ENCODE measurements at regions not wholly inside any gene's neighbourhood (a gene's known extent, or its start where the extent isn't known, plus 50 kb on each side); places are given as distances from the start of the nearest gene placed in this dataset.
"Not testable (repeated sequence)": the region's sequence is repeated elsewhere in the genome, so short reads cannot be mapped to it uniquely, and the experiment has no call there.

DNA sequence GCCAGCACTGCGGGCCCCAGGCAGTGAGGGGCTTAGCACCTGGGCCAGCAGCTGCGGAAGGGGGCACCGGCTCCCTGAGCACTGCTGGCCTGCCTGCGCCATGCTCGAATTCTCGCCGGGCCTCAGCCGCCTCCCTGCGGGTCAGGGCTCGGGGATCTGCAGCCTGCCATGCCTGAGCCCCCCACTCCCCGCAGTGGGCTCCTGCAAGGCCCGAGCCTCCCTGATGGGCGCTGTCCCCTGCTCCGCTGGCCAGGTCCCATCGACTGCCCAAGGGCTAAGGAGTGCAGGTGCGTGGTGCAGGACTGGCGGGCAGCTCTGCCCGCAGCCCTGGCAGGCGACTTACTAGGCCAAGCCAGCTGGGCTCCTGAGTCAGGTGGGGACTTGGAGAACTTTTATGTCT lies 133.3 kb upstream of the LMNTD1 start:
- DNase-seq, result no peak

DNA sequence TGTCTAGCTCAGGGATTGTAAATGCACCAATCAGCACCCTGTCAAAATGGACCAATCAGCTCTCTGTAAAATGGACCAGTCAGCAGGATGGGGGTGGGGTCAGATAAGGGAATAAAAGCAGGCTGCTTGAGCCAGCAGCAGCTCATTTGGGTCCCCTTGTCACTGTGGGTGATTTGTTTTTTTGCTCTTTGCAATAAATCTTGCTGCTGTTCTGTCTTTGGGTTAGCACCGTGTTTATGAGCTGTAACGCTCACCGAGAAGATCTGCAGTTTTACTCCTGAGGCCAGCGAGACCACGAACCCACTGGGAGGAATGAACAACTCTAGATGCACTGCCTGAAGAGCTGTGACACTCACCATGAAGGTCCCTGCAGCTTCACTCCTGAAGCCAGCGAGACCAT lies 134.1 kb upstream of the LMNTD1 start:
- DNase-seq, result no peak

DNA sequence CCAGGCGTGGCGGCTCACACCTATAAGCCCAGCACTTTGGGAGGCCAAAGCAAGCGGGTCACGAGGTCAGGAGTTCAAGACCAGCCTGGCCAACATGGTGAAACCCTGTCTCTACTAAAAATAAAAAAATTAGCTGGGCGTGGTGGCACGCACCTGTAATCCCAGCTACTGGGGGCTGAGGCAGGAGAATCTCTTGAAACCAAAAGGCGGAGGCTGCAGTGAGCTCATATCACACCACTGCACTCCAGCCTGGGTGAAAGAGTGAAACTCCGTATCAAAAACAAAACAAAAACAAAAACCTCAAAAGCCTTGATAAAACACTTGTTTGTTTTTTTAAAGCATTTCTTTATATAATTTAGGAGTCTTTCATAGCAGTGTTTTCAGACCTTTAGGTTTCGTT lies 135.8 kb upstream of the LMNTD1 start:
- DNase-seq, result not testable (repeated sequence)

DNA sequence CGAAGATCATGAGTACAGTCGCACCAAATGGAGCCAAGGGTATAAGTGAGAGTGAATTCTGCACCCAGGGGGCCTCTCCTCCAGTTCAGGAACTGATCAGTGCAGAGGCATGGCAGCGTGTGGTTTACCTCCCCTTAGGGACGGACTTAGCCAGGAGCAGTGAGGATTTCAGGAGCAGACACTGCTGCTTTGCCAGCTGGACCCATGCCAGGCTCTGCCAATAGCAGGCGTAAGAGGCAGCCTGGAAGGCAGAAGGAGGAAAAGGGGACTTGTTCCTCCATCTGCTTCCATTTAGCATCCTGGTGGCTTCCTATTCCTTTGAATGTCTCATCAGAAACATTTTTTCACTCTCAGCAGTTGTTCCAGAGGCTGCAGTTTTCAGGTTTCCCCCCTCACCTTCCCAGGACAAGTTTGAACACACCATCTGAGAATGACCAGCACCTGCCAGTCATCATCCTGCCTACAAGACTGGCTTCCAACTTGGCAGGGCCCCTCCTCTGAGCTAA lies 137.0 kb upstream of the LMNTD1 start:
- DNase-seq, result no peak

DNA sequence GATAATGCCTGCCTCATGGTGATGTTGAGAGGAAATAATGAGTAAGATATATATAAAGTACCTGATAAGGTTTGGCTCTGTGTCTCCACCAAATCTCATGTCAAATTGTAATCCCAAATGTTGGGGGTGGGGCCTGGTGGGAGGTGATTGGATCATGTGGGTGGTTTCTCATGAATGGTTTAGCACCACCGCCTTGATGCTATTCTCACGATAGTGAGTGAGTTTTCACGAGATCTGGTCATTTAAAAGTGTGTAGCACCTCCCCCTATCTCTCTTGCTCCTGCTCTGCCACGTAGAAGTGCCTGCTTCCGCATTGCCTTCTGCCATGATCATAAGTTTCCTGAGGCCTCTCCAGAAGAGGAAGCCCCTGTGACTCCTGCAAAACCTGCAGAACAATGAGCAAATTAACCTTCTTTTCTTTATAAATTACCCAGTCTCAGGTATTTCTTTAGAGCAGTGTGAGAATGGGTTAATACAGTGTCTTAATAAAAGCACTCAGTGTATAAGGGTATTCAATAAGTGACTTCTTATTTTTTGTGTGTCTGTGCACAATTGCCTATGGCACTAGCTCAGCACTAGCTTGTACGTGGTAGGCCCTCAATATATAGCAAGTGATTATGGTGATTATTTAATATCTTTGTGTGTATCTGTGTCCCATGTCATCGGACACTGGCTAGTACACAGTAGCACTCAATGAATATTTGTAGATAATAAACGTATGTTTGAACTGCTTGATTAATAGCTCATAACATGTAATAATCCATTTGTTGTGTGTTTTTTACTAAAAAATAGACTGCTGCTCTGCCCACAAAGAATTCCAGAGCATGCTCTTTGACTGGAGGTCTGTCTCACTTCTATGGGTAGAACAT lies 138.1 kb upstream of the LMNTD1 start:
- DNase-seq, result peak; percentile 21

DNA sequence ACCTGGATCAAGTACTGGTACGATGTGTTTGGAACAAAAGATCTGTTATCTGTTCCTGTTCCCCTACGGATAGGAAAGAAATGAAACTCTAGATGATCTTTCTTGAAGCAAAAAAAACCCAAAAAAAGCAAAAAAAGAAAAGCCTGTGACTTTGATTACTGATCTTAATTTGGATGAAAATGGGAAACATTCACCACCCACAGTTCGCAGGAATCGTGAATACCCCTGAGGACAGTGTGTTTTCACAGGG lies 138.7 kb upstream of the LMNTD1 start:
- DNase-seq, result no peak

DNA sequence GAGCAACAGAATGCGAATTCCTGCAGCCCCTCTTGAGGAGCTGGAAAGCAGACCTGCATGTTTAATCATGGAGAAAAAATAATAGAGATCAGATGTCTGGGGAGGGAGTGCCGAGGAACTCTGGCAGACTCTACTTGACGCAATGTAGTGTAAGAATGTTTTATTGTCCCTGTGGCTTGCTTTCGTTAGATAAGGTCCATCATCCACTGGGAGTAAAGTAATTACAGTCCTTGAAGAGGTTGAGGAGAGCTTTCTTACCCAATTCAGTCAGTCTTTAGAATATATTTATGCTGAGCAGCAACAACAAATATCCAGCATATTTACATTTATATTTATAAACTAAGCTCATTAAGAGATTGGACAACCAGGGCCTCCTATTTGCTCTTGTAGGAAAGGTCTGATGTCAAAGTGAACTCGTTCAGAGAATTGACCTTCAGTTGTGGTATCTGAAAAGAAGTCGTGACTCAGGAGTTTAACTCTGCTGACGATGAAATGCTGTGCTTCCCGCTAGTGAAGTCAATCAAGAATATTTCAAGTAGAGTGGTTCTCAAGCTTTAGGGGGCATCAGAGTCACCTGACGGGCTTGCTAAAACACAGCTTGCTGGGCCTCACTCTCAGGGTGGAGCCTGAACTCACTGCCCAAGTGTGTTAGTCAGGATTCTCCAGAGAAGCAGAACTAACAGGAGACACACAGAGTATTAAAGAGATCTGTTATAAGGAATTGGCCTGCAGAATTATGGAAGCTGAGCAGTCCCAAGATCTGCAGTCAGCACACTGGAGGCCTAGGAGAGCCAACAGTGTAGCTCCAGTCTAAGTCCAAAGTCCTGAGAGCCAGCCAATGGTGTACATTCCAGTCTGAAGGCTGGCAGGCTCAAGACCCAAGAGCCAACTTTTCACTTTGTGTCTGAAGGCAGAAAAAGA lies 139.3 kb upstream of the LMNTD1 start:
- no peak for DNase-seq

DNA sequence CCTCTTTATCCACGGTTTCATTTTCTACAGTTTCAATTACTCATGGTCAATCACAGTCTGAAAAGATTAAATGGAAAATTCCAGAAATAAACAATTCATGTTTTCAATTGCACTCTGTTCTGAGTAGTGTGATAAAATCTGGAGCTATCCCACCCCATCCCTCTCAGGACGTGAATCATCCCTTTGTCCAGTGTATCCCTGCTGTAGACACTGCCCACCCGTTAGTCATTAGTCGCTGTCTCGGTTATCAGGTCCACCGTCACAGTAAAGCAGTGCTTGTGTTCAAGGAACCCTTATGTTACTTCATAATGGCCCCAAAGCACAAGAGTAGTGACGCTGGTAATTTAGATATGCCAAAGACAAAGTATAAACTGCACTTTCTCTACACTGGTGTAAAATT lies 141.0 kb upstream of the LMNTD1 start:
- no peak for DNase-seq

DNA sequence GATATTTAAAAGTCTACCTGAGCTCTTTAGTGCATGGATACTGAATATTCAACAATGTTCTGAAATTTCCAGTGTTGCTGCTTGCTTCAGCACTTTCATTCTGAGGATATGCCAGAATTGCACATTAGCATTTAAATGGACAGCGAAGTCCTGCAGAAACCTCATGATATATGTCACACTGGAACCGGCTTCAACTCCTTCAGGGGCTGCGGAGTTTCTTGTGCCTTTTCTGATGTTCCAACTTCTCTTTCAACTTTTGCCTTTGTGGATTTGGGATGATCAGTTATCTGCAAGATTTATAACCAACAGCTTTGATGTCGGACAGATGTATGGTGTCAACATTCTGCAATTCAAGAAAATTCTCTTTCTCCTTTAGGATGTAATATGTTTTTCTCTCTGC lies 142.5 kb upstream of the LMNTD1 start:
- DNase-seq, result no peak

DNA sequence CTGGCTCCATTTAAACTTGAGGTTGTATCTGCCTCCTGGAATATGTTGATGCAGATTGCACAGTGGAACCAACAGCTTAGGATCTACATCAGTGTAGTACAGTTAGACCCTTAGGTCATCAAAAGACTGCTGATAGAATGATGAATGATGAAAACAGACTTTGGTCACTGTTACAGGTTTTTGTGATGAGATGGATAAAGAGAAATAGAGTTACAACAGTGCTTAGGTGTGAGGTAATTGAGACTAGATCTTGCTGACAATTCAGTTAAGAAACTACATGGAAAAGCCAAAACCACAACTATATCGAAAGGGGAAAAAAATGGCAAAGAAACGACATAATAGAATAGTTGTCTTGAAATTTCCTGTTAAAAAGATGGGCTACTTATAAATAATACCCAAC lies 145.7 kb upstream of the LMNTD1 start:
- no peak for DNase-seq

DNA sequence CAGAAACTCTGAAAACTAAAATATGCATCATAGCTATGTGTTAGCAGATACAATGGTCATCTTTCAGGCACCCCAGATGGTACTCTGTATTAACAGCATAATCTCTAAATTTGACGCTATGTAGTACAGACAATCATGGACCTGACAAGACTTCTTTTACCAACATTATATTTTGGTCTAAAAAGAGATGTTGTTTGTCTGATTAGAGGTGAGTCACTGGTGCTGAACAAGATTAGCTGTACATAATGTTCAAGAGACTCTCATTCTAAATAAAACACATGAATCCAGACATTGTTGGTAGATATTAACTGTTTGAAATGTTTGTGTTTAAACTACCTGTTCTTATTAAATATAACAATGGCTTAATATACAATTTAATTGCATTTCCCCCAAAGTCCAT lies 146.4 kb upstream of the LMNTD1 start:
- DNase-seq, result no peak

DNA sequence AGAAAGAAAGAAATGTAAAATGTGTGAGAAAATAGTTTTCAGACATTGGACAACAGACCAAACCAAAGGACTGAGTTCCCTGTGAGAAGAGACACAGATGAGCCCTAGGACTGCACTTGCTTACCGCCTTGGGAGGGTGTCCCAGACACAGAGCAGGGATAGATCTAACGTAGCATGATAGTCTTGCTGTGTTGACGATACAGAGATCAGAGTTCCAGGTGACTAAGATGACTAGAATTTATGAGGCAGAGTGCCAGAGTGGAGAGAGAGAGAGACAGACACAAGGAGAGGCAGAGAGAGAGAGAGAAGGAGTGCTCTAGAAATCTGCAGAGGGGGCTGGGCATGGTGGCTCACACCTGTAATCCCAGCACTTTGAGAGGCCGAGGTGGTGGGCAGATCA lies 148.2 kb upstream of the LMNTD1 start:
- no peak for DNase-seq

DNA sequence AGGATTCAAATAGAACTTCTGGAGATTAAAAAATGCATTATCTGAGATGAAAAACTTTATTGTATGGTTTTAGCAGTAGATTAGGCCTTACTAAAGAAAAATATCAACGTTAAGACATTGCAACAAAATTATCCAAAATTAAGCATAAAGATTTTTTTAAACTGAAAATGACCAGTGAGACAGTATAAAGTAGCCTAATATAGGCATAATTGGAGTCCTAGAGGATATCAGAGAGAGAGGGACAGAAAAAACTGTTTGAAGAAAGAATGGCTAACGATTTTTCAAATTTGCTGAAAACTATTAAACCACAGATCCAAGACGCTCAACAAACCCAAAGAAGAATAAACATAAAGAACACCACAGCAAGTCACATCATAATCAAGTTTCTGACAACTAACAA lies 149.5 kb upstream of the LMNTD1 start:
- no peak for DNase-seq

DNA sequence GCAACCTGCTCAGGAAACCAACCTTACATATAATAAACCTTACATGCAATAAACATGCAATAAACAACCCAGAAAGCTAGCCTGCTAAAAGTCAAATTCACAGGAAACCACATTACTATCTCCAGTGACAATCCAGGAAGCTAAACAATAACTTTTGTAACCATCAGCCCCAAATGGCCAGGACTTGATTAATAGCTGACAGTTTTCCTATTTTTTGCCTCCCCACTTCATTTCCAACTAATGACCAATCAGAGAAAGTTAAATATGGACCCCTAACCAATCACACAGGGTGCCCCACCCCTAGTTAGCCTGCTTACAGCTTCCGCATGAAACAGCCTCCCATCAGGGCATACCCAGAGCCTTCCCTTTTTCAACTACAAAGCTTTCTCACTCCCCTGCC lies 152.2 kb upstream of the LMNTD1 start:
- no peak for DNase-seq

DNA sequence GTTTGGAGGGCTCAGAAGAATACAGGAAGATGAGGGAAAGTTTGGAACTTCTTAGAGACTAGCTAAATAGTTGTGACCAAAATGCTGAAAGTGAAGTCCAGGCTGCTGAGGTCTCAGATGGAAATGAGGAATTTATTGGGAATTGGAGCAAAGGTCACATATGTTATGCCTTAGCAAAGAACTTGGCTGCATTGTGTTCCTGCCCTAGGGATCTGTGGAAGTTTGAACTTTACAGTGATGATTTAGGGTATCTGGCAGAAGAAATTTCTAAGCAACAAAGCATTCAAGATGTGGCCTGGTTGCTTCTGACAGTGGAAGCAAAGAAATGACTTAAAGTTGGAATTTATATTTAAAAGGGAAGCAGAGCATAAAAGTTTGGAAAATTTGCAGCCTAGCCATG lies 153.6 kb upstream of the LMNTD1 start:
- DNase-seq, result not testable (repeated sequence)

DNA sequence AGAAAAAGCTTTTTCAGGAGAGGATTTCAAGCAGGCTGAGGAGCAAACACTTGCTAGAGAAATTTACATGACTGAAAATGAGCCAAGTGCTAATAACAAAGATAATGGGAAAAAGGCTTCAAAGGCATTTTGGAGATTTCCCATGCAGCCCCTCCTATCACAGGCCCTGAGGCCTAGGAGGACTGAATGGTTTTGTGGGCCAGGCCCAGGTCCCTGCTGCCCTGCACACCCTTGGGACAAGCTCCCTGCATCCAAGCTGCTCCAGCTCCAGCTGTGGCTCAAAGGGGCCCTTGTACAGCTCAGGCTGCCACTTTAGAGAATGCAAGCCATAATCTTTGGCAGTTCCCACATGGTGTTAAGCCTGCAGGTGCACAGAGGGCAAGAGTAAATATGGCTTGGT lies 154.0 kb upstream of the LMNTD1 start:
- DNase-seq, result no peak

DNA sequence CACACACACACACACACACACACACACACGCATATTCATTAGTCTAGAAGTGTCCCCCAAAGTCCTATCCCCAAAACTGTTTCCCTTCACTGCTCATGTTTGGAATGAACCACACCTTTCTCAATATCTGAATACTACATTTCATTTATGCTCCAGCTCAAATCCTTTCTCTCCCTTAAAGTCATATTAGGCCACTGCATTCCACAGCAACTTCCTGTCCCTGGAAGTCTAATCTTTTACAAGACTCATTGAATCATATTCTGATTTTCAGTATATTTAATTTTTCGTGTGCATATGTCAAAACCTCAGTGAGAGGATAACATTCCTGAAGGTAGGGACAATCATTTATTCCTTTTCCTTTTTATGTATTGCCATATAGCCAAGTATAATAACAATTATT lies 155.6 kb upstream of the LMNTD1 start:
- no peak for DNase-seq

DNA sequence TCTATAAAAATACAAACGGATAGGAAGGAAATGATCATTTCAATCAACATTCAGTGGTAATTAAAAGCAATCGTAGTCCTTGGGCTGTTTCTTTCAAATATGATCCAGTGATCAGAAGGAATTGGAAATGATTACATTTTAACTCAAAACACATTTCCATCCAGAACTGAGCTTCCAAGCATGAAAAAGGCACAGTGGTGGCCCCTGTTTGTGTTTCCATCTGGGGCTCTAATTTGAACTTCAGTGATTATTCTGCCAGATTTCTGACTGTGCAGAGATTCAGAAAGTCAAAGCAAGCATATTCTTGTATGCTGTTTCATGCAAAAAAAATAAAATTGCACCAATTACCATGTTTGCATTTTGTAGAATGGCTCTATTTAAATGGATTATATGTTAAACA lies 157.0 kb upstream of the LMNTD1 start:
- no peak for DNase-seq

DNA sequence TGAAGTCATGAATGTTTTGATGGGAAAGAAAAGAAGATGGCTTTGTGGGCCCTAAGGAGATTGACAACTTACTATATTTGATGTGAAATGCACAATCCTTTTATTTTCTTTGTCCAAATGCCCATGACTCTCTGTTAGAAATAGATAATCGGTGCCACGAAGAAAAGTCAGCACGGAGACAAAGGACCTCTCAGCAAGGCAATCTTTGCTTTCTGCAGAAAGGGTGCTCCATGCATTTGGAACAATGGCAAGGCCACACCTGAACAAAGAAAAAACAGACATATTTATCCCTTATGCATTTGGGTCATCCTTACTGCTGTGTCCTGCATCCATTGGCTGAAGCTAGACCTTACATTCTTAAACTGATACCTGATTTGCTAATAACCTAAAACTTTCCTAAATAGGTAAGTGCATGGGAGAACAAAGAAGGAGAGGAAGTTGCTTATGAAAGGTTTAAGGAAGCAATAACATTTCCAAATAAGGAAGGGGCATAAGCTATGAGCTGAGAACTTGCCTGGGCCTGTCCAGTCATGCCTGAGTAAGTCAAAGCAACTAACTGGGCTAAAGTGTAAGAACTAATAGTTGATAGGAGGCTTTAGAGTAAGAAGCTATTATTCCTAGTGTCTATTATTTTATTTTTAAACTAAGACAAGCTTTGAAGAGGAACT lies 158.0 kb upstream of the LMNTD1 start:
- DNase-seq, result not testable (repeated sequence)

DNA sequence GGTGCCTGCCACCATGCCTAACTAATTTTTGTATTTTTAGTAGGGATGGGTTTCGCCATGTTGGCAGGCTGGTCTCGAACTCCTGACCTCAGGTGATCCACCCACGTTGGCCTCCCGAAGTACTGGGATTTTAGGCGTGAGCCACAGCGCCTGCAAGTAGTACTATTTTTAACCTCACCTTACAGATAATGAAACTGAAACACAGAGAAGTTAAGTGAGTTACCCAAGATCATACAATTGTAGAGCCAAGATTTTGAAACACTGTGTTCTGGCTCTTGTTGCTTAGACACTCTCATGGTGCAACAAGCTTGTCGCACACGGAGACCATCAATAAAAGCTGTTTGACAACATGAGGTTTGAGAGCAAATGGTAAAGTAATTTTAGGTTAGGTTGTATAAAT lies 159.1 kb upstream of the LMNTD1 start:
- peak; percentile 23 for DNase-seq

DNA sequence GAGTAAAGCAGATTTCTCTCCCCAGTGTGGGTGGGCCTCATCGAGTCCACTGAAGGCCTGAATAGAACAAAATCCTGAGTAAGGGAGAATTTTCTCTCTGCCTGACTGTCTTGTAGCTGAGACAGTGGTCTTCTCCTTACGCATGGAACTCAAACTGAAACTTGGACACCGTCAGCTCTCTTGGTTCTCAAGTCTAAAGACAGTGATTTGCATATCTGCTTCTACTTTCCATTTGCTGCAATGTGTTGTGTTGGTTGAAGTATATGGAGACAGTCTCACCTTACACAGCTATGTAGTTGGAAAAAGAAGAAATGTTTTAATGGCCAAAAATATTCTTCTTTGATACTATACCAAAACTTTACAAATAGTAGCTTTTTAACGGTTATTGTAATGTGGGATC lies 160.2 kb upstream of the LMNTD1 start:
- DNase-seq, result no peak

DNA sequence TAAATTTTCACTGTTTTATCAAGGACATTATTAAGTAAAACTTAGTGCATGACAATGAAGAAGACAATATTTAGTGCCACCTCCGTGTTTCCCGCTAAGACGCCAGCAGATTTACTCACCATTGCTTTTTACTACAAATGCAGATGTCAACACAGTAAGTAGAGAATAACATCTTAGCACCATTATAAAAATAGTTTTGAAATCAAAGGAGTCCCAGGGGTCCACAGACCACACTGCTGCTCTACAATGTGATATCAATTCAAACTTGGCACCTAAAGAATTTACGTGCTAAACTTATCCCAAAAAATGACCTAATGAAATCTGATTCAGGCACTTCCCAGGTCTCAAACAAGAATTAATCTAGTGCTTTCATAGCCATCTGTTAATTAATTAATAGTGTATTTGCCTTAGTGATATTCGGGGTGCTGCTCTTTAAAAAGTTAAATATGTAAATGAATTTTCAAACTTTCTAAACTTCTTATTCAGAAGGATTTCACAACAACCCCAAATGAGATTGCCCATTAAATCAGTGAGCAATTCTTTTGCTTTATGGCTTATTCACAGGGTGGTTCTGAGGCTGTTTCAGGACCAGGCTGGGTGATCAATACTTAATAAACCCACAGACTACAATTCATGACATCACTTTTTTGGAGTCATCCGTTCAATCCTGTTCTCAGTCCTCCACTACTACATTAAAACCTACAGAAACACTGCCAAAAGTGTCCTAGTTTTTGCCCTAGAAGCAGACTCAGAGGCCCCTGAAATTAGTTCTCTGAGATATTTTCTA lies 161.3 kb upstream of the LMNTD1 start:
- DNase-seq, result no peak

DNA sequence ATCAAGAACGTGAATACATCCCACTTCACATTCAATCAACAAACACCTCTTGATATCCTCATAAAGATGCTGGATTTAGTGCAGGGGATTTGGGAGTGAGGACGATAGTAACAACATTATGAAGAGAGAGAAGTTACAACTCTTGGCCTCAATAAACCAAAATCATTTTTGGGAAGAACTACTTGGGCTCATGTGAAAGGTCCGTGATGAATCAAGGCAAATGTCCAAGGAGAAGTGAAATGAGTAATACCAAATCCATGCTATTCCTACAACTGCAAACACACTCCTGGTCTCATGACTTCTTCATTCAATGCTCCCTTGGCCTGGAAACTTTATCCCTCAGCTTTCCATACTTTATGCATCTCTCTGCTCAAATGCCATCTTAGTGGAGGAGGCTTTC lies 162.0 kb upstream of the LMNTD1 start:
- DNase-seq, result no peak

Measured in inflammatory macrophage treated with lipopolysaccharide for 4 hours (primary cell).